Daoy (cell line): ENCODE measurements at regions not wholly inside any gene's neighbourhood (a gene's known extent, or its start where the extent isn't known, plus 50 kb on each side); places are given as distances from the start of the nearest gene placed in this dataset.

Experiments
- DNase-seq: peaks from one replicate; pipeline ENCODE4 v3.0.0-alpha.2; 2015; ENCODE audit warnings: low read depth

DNA sequence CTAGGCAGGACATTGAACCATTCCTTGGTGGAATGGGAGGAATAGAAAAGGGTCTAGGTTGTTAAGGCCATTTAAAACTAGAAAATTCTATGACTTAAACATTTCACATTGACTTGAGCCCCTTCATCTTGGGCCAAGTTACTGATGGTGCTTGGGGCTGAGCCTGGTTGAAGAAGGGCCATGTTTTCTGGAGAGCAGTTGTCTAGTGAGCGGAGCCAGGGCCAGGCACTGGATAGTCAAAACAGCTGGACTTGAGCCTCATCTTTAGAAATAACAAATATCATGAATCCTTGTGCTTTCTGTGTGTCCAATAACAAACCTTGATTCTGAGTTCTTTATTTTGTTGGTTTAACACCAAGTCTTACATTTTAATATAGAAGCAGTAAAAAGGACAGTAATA is 134.6 kb upstream of the TCF21 start:
- no peak for DNase-seq

DNA sequence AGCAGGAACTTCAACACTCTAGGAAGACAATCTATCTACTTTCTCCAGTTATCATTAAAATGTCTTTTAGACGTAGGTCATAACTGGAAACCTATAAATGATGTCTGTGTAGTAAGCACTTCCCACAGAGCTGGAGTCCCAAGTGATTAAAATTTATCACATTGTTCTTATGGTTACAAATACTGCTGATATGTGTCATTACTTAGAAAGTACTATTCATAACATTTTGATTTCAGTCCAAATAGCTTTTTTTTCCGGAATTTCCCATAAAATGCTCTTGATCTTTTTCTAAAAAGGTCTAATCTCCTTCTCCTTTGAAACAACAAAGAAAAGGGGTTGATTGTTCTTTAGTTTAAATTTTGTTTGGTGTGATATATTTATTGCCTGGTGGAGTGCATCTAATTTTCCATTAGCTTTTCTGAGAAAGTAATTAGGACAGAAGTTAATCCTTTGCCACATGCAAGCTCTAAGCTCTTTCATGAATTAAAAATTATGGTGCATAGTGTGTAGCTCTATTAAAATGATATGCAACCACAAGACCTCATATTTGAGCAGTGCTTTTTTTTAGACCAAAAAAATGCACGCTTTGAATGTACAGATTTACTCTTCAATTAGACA is 132.7 kb upstream of the TCF21 start:
- no peak for DNase-seq

- no peak for DNase-seq
Measured at GRCh38 chr6:133757335-133757734, 131.6 kb upstream of the TCF21 start.

DNA sequence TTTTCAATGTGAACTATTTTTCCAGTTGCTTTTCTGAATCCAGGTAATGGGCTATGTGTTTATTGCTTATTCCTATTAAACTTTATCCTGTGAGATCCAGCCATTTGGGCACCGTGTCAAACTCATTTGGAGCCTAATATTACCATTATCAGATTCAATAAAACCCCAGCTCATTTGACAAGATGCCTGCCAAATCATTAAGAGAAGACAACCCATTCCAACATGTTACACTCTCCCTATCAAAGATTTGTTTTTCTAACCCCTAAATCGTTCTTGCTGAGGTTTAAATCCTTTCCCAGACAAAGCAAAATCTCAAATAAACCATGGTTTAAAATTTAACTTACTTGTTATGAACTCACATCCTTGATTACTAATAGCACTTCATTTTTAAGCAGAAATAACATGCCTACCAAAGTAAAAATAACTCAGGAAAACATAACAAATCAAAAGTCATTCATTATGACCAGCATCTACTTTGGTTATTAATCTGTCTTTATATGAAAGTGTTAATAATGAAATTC is 130.0 kb upstream of the TCF21 start:
- no peak for DNase-seq

DNA sequence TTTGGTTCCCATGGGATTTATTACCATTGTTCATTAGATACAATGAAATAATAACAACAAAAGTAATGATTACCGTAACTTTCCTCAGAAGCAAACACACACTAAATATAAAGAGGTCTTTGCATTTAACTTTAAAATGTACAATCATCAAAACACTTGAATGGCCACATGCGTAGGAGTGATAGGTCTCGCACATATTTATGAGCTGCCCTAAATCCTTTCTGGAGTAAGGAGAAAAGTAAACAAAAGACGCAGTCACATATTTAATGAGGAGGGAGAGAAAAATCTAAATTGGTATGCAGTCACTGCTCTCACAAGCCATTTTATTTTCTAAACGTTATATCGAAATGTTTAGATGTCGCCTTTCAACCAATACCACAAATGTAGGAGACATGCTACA is 129.4 kb upstream of the TCF21 start:
- no peak for DNase-seq

GRCh38 chr6:133761706-133762105 is 127.2 kb upstream of the TCF21 start:
- no peak for DNase-seq

DNA sequence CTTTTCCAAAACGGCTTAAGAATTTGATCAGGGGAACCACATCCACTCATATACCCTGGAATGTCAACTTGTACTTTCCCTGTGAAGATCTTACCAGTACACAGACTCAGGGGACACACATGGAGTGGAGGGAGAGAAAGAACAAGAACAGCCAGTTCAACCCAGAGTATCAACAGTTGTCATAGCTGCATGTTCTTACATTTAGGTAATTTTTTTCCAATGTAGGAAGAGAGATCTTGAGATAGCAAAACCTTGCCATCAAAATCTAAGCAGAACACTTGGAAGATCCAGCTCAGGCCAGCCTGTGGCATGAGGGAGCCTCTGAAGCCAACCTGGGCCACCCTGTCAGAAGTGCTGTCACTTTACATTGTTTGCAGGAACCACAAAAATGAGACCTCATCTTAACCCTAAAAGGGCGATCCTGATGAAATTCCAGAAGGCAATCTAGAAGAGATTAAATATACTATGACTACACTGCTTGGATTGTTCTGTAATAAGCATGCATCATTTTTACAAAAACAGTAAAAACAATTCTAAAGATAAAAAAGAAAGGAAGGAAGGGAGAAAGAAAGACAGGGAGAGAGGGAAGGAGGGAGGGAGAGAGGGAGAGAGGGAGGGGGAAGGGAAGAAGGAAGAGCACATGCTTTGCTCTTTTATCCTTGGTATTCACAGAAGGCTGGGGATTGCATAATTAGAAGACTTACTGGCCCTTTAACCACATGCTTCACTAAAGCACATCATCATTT is 124.7 kb upstream of the TCF21 start:
- DNase-seq: no peak

GRCh38 chr6:133764754-133765208 is 124.1 kb upstream of the TCF21 start:
- DNase-seq: no peak

GRCh38 chr6:133767357-133767970 is 121.4 kb upstream of the TCF21 start:
- DNase-seq: no peak

DNA sequence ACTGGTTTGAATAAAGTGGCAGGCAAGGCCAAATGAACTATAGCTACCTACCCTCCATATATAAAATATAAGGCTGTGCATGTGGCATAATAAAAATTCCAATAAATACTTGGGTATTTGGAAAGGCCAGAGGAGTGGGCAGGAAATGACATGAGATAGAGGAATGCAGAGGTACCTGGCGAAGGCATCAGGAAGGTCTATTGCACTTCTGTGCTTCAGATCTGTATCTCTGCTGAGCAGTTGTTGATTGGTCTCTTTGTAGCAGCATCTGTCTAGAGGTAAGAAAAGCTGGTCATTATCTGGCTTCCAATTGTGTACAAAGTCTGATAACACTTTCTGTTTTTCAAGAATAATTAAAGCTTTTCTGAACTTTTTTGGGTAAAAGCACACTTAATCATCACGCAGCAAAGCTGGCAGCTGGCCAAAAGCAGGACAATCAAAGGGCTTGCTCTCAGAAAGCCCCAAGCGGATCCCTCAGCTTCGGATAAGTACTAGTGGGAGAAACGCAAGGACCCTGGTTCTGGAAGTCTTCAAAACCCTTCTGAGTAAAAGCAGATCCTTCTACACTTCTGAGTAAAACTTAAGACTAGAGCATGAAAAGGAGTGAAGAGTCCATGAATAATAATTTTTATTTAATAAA is 120.1 kb upstream of the TCF21 start:
- no peak for DNase-seq

DNA sequence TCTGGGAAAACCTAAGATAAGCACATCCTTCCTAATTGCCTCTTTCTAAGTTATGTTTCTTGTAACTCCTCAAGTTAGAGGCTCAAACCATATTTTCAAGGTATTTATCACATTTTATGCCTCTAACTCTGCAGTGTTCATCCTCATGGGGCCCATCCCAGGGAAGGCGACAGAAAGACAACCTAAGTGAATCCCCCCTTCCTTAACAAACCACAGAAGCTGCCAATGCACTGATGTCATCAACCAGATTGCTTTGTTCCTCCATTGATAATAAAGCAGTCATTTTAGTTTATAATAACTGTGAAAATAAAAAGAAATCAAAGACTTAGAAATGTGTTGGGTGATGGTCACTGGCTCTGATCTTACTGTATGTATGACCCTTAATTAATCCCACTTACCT is 119.5 kb upstream of the TCF21 start:
- DNase-seq: peak; percentile 11

- DNase-seq: no peak
Measured at GRCh38 chr6:133772567-133772966, 116.3 kb upstream of the TCF21 start.

- no peak for DNase-seq
Measured at GRCh38 chr6:133773776-133774175, 115.1 kb upstream of the TCF21 start.

DNA sequence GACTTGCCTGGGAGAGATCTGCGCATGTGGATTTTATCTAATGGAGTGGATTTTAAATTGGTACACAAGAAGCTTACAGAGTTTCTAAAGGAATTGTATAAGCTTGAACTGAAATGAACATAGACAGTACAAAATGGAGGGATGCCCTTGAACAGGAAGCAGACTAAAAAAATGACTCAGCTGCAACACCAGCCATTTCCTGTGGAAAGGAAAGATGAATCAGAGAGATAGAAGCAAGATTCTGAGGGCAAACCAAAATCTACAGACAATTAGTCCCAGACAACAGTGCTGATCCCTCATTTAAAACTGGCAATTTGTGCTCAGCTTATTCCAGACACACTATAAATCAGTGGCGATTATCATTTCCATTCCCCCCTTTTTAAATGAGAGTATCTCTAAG is 114.6 kb upstream of the TCF21 start:
- peak; percentile 45 for DNase-seq

DNA sequence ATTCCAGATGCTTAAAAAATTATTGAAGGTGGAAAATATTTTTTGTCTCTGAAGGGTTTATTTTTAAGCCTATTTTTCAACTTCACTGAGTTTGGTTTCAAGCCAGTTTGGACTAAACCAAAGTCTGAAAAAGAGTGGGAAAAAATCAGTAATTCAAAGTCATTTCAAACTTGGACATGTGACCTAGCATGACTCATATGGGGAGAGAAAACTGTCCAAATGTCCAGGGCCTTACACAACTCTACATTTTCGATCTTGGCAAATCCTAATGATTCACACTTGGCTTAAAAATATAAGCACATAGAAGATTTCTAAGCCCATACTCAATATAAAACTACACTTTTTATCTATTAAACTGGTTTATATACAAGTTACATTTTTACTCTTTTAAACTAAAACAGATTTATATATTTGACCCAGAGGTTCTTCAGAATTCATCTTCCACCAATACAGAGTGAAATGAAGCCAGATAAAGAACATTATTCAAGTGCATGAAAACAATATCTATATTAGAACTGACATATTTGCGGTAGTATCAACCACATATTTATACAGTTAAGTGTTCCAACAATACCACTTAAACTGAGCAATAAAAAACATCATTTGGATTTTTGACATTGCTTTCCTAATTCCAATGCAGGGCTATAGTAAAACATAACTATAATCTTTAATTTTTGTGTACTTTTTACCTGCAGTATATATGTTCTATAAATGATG is 110.3 kb upstream of the TCF21 start:
- peak; percentile 10 for DNase-seq

DNA sequence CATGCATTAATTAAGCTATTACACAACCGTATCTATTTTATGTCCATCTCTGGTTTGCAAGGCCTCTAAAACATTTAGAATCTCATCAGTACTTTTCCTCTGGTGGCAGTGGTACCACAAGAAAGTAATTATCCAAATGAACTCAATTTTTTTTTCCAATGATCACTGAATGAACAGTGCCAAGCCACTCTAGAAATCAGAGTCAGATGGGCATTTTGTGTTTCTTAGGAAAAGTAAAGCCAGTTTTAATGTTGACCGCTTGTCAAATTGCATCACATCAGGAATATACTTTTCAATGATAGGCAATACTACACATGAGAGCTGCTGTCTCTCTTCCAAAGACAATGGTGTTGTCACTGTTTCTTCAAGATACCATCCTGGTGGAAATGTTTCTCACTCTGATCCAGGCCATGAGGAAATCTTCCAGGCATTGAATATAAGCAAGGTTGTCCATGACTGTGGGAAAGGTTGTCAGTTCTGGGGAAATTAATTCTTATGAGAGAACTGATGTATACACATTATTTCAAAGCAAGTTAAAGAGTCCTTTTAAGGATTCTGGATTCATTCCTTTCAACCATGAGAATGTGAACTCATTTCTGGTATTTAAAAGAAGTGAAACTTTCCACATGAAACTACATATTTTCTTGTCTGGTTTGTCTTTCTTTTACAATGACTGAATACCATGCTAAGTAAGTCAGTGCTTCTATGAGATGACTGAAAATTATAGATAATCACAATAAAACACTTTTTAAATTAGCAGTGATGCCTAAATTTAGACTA is 108.8 kb upstream of the TCF21 start:
- no peak for DNase-seq

GRCh38 chr6:133786016-133786415 is 102.9 kb upstream of the TCF21 start:
- DNase-seq: no peak

- no peak for DNase-seq
Measured at GRCh38 chr6:133787122-133787521, 101.8 kb upstream of the TCF21 start.

- DNase-seq: no peak
Measured at GRCh38 chr6:133787859-133788505, 100.9 kb upstream of the TCF21 start.

DNA sequence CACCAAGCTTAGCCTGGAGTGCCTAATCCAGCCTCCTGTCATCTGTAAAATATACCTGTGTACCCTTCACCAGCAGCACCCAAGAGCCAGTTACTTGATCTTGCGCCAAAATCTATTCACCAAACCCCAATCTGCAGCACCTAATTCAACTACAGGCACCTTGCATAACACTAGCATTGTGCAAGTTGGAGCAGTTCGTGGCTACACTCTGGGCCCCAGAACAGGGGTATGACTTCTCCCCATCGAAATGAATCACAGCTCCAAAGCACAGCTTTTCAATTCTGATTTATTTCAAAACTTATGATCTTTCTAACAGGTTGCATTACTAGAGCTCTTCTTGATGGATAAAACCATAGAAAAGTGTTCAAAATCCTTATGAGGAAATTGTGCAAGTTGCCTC is 100.4 kb upstream of the TCF21 start:
- no peak for DNase-seq
